Heart left ventricle (tissue), 16 donors: ENCODE measurements at regions not wholly inside any gene's neighbourhood (a gene's known extent, or its start where the extent isn't known, plus 50 kb on each side); places are given as distances from the start of the nearest gene placed in this dataset.
"Not testable (repeated sequence)": the region's sequence is repeated elsewhere in the genome, so short reads cannot be mapped to it uniquely, and the experiment has no call there.

Experiments
- ATAC-seq, 4 donors: fragments of 200-7000 bp; cut with Tn5 transposase; one replicate each; pipeline ENCODE4 v1.9.1; 2020 to 2022; ENCODE audit warnings: moderate library complexity in 4 of 4, mild to moderate bottlenecking in 3 of 4, moderate number of reproducible peaks in 1 of 4
- DNase-seq, 5 donors: peaks; one replicate each; pipeline ENCODE4 v3.0.0-alpha.2; 2020
- H3K27ac ChIP-seq, 12 donors: fragments of 200-600 bp; sonication (generic) in 4 of 12; one replicate each; pipeline versions ENCODE4 v1.5.0 to v1.8.0; 2016 to 2022; ENCODE audit warnings: mild to moderate bottlenecking in 2 of 12
- H3K27me3 ChIP-seq, 9 donors: fragments of 200-600 bp; sonication (generic) in 2 of 9; one replicate each; pipeline versions ENCODE4 v1.5.1 to v1.8.0; 2016 to 2022; ENCODE audit warnings: mild to moderate bottlenecking in 3 of 9
- H3K36me3 ChIP-seq, 9 donors: fragments of 200-600 bp; sonication (generic) in 2 of 9; one replicate each; pipeline versions ENCODE4 v1.5.0 to v1.8.0; 2018 to 2022; ENCODE audit warnings: mild to moderate bottlenecking in 2 of 9
- H3K4me1 ChIP-seq, 12 donors: fragments of 200-600 bp; sonication (generic) in 4 of 12; one replicate each; pipeline versions ENCODE4 v1.5.0 to v1.8.0; 2016 to 2022; ENCODE audit warnings: mild to moderate bottlenecking in 3 of 12
- H3K4me3 ChIP-seq, 12 donors: fragments of 200-600 bp; sonication (generic) in 4 of 12; one replicate each; pipeline versions ENCODE4 v1.5.0 to v1.8.0; 2017 to 2022; ENCODE audit warnings: mild to moderate bottlenecking in 9 of 12, moderate library complexity in 4 of 12
- H3K9me3 ChIP-seq, 12 donors: fragments of 200-600 bp; sonication (generic) in 4 of 12; one replicate each; pipeline versions ENCODE4 v1.5.0 to v1.8.0; 2016 to 2022; ENCODE audit warnings: mild to moderate bottlenecking in 1 of 12
- POLR2A ChIP-seq, 2 donors: fragments of 450-650 bp; IDR thresholded peaks; one replicate each; pipeline ENCODE4 v1.6.1; 2017; ENCODE audit warnings: antibody characterized with exemption in 2 of 2, mild to moderate bottlenecking in 2 of 2, moderate library complexity in 2 of 2
- WGBS, 4 donors: extraction: QIAGEN DNeasy Blood & Tissue Kit in 2 of 4; methylation state at CpG; one replicate each; pipeline versions ENCODE4 v1.1.5 to v1.1.7; 2013 to 2018; 5-methylcytosine and 5-hydroxymethylcytosine counted together
- intact Hi-C, 10 donors: fragments of 100-400 bp; cut with DNase I; formaldehyde crosslinking; loops; one replicate each; pipeline versions ENCODE4 v1.11.1 to v1.14.2; 2022
- TF ChIP-seq, protein P1 (sequence below), 12 donors: fragments of 200-600 bp; sonication (generic) in 4 of 12; IDR thresholded peaks; one replicate each; pipeline versions ENCODE4 v1.5.0 to v1.8.0; 2018 to 2022; ENCODE audit warnings: antibody characterized with exemption in 12 of 12, mild to moderate bottlenecking in 5 of 12
- donor health status: ischemic (EF 13 %, LVEDD 7.1; RV severe dilation, severe dysfunction).
- donor health status: healthy with polysubstance abuse.
- donor health status: DM: no; HTN: yes; CAD: no.
- donor health status: DM: no; HTN: no; CAD: no.
- donor health status: ischemic (EF 25% LVEDD 6.9; RV normal size, moderate dysfunction).
- donor health status: ischemic (EF 25% LVEDD 5.7; RV mildly dilated, moderate dysfunction).
- donor health status: healthy.
- donor health status: DM: yes; HTN: yes; CAD: no.
- donor health status: ischemic (EF 35%, LVEDD 5.7; RV mildly dilated, moderate dysfunction).
- donor health status: nonischemic (EF 11% LVEDD 7.7; RV severe dilation, severe dysfunction).
- donor health status: DM: yes; HTN: yes; CAD: no.
- donor health status: PGD.
- donor health status: ischemic (EF 29% LVEDD 5.4; RV normal size, mild dysfunction).
- donor health status: nonischemic (EF 23%, LVEDD 6.1; RV moderate dilation, normal function).

DNA sequence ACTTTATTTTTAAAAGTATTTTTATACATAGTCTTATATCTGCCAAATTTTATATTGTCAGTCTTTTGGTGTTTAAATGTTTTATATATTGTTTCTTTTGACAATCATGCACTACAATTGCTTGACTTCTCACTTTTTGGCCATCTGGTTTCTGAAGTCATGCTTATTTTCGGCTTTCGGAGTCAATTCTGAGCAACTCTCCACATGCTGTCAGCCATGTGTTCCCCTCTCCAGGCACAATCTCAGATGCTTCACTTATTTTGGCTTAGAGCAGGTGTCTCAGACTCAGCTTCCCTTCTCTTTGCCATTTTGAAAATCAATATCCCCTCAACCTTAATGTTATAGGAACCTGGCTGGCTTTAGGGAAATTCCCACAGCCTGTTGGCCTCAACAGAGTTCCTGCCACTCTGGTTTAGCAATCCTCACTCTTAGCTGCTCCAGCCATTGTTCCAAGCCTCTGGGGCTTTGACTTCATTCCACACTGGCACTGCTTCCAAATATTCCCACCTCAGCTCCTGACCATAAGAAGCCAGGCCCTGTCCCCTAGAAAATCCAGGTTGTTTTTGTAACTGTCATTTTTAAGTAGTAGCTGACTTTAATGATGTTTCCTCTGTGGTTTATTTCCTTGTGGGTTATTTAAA lies 125.5 kb upstream of the FAR2 start:
- no peak for TF ChIP-seq POLR2A (IDR thresholded peaks at IDR 0.05)
- TF ChIP-seq, protein P1, sequence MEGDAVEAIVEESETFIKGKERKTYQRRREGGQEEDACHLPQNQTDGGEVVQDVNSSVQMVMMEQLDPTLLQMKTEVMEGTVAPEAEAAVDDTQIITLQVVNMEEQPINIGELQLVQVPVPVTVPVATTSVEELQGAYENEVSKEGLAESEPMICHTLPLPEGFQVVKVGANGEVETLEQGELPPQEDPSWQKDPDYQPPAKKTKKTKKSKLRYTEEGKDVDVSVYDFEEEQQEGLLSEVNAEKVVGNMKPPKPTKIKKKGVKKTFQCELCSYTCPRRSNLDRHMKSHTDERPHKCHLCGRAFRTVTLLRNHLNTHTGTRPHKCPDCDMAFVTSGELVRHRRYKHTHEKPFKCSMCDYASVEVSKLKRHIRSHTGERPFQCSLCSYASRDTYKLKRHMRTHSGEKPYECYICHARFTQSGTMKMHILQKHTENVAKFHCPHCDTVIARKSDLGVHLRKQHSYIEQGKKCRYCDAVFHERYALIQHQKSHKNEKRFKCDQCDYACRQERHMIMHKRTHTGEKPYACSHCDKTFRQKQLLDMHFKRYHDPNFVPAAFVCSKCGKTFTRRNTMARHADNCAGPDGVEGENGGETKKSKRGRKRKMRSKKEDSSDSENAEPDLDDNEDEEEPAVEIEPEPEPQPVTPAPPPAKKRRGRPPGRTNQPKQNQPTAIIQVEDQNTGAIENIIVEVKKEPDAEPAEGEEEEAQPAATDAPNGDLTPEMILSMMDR (IDR thresholded peaks at IDR 0.05) = no peak
- WGBS, 4 donors = 71 to 93% (median 85%) methylated on average over 2 of the region's 2 CpGs

DNA sequence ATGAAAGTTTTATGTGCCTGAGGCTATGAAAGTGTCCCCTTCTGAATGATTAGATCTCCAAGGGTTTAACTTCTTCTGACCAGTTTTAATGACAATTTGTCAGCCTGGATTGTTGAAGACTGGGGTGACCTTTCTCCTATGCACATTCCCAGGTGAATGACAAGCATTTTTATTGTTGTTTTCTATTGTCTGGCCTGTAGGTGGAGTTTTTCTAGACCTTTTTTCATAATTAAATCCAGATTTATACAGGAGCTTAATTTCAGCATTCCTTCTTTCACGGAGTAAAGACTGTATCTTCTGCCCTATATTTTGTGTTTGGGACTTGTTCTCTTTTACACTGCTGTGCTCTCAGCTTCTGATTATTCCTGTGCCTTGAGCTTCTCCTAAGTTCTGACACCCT lies 125.0 kb upstream of the FAR2 start:
- Histone ChIP-seq H3K27ac (no peak overlapping the region), H3K4me1 (no peaks in the 10 kb centered on the region), H3K27me3 (no peaks in the 10 kb centered on the region), H3K36me3 (no peaks in the 10 kb centered on the region), H3K9me3 (no peaks in the 10 kb centered on the region), H3K4me3 (no peak overlapping the region)
- intact Hi-C loops = no loop called here
- TF ChIP-seq, protein P1 (IDR thresholded peaks at IDR 0.05) = peak in 1 of 12 donors; percentile 9
- TF ChIP-seq POLR2A (IDR thresholded peaks at IDR 0.05) = no peak
- no peak for DNase-seq
- ATAC-seq = no peak
- whole genome bisulfite sequencing, 4 donors = 66 to 84% (median 73%) methylated on average over 1 of the region's 1 CpG

More for the DNA sequence above, 125.5 kb upstream of the FAR2 start:
- no peak overlapping the region for H3K27ac ChIP-seq
- ATAC-seq = no peak
- no peaks in the 10 kb centered on the region for H3K27me3 ChIP-seq
- no peaks in the 10 kb centered on the region for H3K36me3 ChIP-seq
- H3K4me3 ChIP-seq = no peak overlapping the region
- intact Hi-C loops = no loop called here
- no peaks in the 10 kb centered on the region for H3K9me3 ChIP-seq
- no peaks in the 10 kb centered on the region for H3K4me1 ChIP-seq
- DNase-seq = no peak

DNA sequence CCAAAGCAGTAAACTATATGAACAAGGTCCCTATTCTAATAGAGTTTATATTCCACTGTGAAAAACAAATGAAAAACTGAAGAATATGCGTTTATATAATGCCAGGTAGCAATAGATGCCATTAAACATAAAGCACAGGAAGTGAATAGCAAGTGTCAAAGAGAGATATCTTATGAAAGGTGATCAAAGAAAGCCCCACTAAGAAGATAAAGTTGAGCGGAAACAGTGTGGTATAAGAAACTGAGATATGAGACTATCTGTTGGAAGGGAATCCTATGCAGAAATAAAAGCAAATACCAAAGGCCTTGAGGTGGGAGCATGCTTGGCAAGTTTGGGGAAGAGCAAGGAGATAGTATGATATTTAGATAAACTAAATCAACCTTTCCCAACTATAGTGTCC lies 123.1 kb upstream of the FAR2 start:
- no peak for TF ChIP-seq POLR2A (IDR thresholded peaks at IDR 0.05)
- TF ChIP-seq, protein P1 (IDR thresholded peaks at IDR 0.05) = no peak
- no peaks in the 10 kb centered on the region for H3K27me3 ChIP-seq
- intact Hi-C loops = no loop called here
- no peak overlapping the region for H3K4me3 ChIP-seq
- ATAC-seq (no peak), DNase-seq (no peak)
- H3K36me3 ChIP-seq = no peaks in the 10 kb centered on the region
- WGBS, 4 donors = 84 to 95% (median 89%) methylated on average over 2 of the region's 2 CpGs
- no peak overlapping the region for H3K27ac ChIP-seq
- no peaks in the 10 kb centered on the region for H3K9me3 ChIP-seq
- no peaks in the 10 kb centered on the region for H3K4me1 ChIP-seq

DNA sequence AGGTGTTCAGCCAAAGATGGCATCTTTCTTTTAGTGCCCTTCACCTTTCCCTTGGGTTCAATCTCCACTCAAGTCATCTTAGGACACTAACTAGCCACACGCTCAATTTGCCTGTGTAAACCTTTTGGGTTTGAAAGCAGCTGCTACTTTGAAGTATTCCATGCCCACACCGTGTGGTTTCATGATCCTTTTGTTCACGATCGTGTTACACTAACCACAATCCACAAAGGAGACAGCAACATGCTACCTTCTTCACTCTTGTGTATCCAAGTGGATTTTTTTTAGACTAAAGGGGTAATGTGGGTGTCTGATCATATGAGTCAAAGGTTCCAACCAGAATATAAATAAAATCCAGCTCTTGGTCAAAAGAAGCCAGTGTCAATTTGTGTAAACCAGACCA lies 122.7 kb upstream of the FAR2 start:
- no peaks in the 10 kb centered on the region for H3K9me3 ChIP-seq
- no peak overlapping the region for H3K27ac ChIP-seq
- 59 to 76% (median 66%) methylated on average over 4 of the region's 4 CpGs for WGBS, 4 donors
- no peaks in the 10 kb centered on the region for H3K4me1 ChIP-seq
- H3K27me3 ChIP-seq = no peaks in the 10 kb centered on the region
- no peak for DNase-seq
- intact Hi-C loops = no loop called here
- no peak for ATAC-seq
- H3K4me3 ChIP-seq = no peak overlapping the region
- TF ChIP-seq, protein P1 (IDR thresholded peaks at IDR 0.05) = no peak
- TF ChIP-seq POLR2A (IDR thresholded peaks at IDR 0.05) = no peak
- no peaks in the 10 kb centered on the region for H3K36me3 ChIP-seq

DNA sequence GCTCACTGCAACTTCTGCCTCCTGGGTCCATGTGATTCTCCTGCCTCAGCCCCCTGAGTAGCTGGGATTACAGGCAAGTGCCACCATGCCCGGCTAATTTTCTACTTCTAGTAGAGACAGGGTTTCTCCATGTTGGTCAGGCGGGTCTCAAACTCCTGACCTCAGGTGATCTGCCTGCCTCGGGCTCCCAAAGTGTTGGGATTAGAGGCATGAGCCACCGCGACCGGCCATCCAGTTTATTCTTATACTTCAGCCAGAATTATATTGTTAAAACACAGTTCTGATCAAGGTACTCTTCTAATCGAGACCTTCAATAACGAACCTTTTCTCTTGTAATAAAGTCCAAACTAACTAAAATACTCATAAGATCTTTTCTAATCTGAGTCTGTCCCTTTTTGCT lies 119.6 kb upstream of the FAR2 start:
- H3K36me3 ChIP-seq, H3K4me1 ChIP-seq, H3K27ac ChIP-seq, intact Hi-C loops, H3K4me3 ChIP-seq, H3K27me3 ChIP-seq, H3K9me3 ChIP-seq, DNase-seq, ATAC-seq: not testable (repeated sequence)
- 91 to 93% (median 92%) methylated on average over 8 of the region's 8 CpGs for WGBS, 4 donors
